Subcutaneous abdominal adipose tissue (tissue), 5 donors: ENCODE measurements at regions not wholly inside any gene's neighbourhood (a gene's known extent, or its start where the extent isn't known, plus 50 kb on each side); places are given as distances from the start of the nearest gene placed in this dataset.
"Not testable (repeated sequence)": the region's sequence is repeated elsewhere in the genome, so short reads cannot be mapped to it uniquely, and the experiment has no call there.

ENCODE experiments used
- H3K27ac ChIP-seq: one replicate; pipeline ENCODE4 v1.7.0; 2013; ENCODE audit warnings: low read depth, mild to moderate bottlenecking, inconsistent platforms, low read length, moderate library complexity
- H3K27me3 ChIP-seq, 5 donors: one replicate each; pipeline ENCODE4 v1.7.0; 2013; ENCODE audit warnings: low read length in 5 of 5, inconsistent platforms in 1 of 5; ENCODE audit not compliant: control insufficient read depth in 5 of 5, insufficient read depth in 4 of 5
- H3K36me3 ChIP-seq, 5 donors: one replicate each; pipeline ENCODE4 v1.7.0; 2013; ENCODE audit warnings: low read length in 5 of 5; ENCODE audit not compliant: control insufficient read depth in 5 of 5, insufficient read depth in 5 of 5
- H3K4me1 ChIP-seq, 5 donors: one replicate each; pipeline ENCODE4 v1.7.0; 2013; ENCODE audit warnings: low read length in 5 of 5, mild to moderate bottlenecking in 3 of 5, moderate library complexity in 1 of 5; ENCODE audit not compliant: control insufficient read depth in 5 of 5, insufficient read depth in 5 of 5
- H3K4me3 ChIP-seq, 5 donors: one replicate each; pipeline ENCODE4 v1.7.0; 2013; ENCODE audit warnings: low read length in 5 of 5, low read depth in 1 of 5
- H3K9ac ChIP-seq, 5 donors: one replicate each; pipeline ENCODE4 v1.7.0; 2013; ENCODE audit warnings: low read length in 5 of 5, mild to moderate bottlenecking in 4 of 5, moderate library complexity in 3 of 5
- H3K9me3 ChIP-seq, 5 donors: one replicate each; pipeline ENCODE4 v1.7.0; 2013; ENCODE audit warnings: low read length in 5 of 5; ENCODE audit not compliant: control insufficient read depth in 5 of 5
- donor health status: healthy.
- donor health status: healthy.
- donor health status: healthy.
- donor health status: healthy.
- donor health status: healthy.

GRCh38 chr18:8529609-8530008 lies 79.6 kb upstream of the RAB12 start:
- H3K4me3 ChIP-seq = no peak overlapping the region
- H3K27ac ChIP-seq = no peak overlapping the region
- H3K9me3 ChIP-seq = peaks cover 8 to 31% (median 21%) of the 10 kb centered on the region in 5 donors
- no peaks in the 10 kb centered on the region for H3K36me3 ChIP-seq
- H3K9ac ChIP-seq = no peak overlapping the region
- H3K27me3 ChIP-seq = no peaks in the 10 kb centered on the region
- no peaks in the 10 kb centered on the region for H3K4me1 ChIP-seq

- not testable (repeated sequence) for H3K9ac ChIP-seq, H3K27me3 ChIP-seq, H3K4me1 ChIP-seq, H3K27ac ChIP-seq, H3K36me3 ChIP-seq, H3K4me3 ChIP-seq
- peaks cover 8 to 31% (median 21%) of the 10 kb centered on the region in 5 donors for H3K9me3 ChIP-seq
Observed at GRCh38 chr18:8531084-8531483, 78.2 kb upstream of the RAB12 start.

GRCh38 chr18:8536231-8536630 lies 73.0 kb upstream of the RAB12 start:
- Histone ChIP-seq H3K9me3 (peaks cover 0 to 17% (median 10%) of the 10 kb centered on the region in 5 donors), H3K4me1 (no peaks in the 10 kb centered on the region), H3K36me3 (no peaks in the 10 kb centered on the region), H3K4me3 (no peak overlapping the region), H3K27ac (no peak overlapping the region), H3K9ac (no peak overlapping the region), H3K27me3 (no peaks in the 10 kb centered on the region)

GRCh38 chr18:8536922-8537321 lies 72.3 kb upstream of the RAB12 start:
- Histone ChIP-seq H3K4me3 (no peak overlapping the region), H3K27ac (no peak overlapping the region), H3K4me1 (no peaks in the 10 kb centered on the region), H3K36me3 (no peaks in the 10 kb centered on the region), H3K27me3 (no peaks in the 10 kb centered on the region), H3K9ac (no peak overlapping the region), H3K9me3 (peaks cover 0 to 10% (median 5%) of the 10 kb centered on the region in 5 donors)

GRCh38 chr18:8537400-8537799 lies 71.8 kb upstream of the RAB12 start:
- H3K27ac ChIP-seq = no peak overlapping the region
- H3K9ac ChIP-seq = no peak overlapping the region
- H3K4me3 ChIP-seq = no peak overlapping the region
- H3K27me3 ChIP-seq = no peaks in the 10 kb centered on the region
- H3K4me1 ChIP-seq = no peaks in the 10 kb centered on the region
- no peaks in the 10 kb centered on the region for H3K36me3 ChIP-seq
- peaks cover 0 to 7% (median 4%) of the 10 kb centered on the region in 5 donors for H3K9me3 ChIP-seq

- Histone ChIP-seq H3K9ac (no peak overlapping the region), H3K27me3 (no peaks in the 10 kb centered on the region), H3K27ac (no peak overlapping the region), H3K4me3 (no peak overlapping the region), H3K4me1 (no peaks in the 10 kb centered on the region), H3K36me3 (no peaks in the 10 kb centered on the region), H3K9me3 (no peaks in the 10 kb centered on the region)
Observed at GRCh38 chr18:8538935-8539334, 70.3 kb upstream of the RAB12 start.

GRCh38 chr18:8546677-8547076 lies 62.6 kb upstream of the RAB12 start:
- Histone ChIP-seq H3K9me3 (no peaks in the 10 kb centered on the region), H3K27ac (no peak overlapping the region), H3K4me3 (no peak overlapping the region), H3K36me3 (no peaks in the 10 kb centered on the region), H3K4me1 (no peaks in the 10 kb centered on the region), H3K27me3 (peaks cover 0 to 8% (median 4%) of the 10 kb centered on the region in 5 donors), H3K9ac (no peak overlapping the region)

GRCh38 chr18:8548186-8548585 lies 61.1 kb upstream of the RAB12 start:
- no peak overlapping the region for H3K9ac ChIP-seq
- peaks cover 0 to 8% (median 4%) of the 10 kb centered on the region in 5 donors for H3K27me3 ChIP-seq
- H3K36me3 ChIP-seq = no peaks in the 10 kb centered on the region
- H3K9me3 ChIP-seq = no peaks in the 10 kb centered on the region
- no peak overlapping the region for H3K4me3 ChIP-seq
- no peak overlapping the region for H3K27ac ChIP-seq
- H3K4me1 ChIP-seq = no peaks in the 10 kb centered on the region

GRCh38 chr18:8549254-8549757 lies 59.9 kb upstream of the RAB12 start:
- no peaks in the 10 kb centered on the region for H3K9me3 ChIP-seq

GRCh38 chr18:8552151-8552550 lies 57.1 kb upstream of the RAB12 start:
- Histone ChIP-seq H3K4me3 (no peak overlapping the region), H3K9me3 (no peaks in the 10 kb centered on the region), H3K9ac (no peak overlapping the region), H3K27me3 (peaks cover 0 to 5% (median 4%) of the 10 kb centered on the region in 5 donors), H3K36me3 (no peaks in the 10 kb centered on the region), H3K27ac (no peak overlapping the region), H3K4me1 (peaks cover 0 to 8% (median 3%) of the 10 kb centered on the region in 5 donors)

More at GRCh38 chr18:8549254-8549757, 59.9 kb upstream of the RAB12 start:
- Histone ChIP-seq H3K27ac (no peak overlapping the region), H3K36me3 (no peaks in the 10 kb centered on the region), H3K27me3 (peaks cover 0 to 8% (median 4%) of the 10 kb centered on the region in 5 donors), H3K4me1 (no peaks in the 10 kb centered on the region), H3K4me3 (no peak overlapping the region), H3K9ac (no peak overlapping the region)

GRCh38 chr18:8554354-8554753 lies 54.9 kb upstream of the RAB12 start:
- Histone ChIP-seq H3K9me3 (no peaks in the 10 kb centered on the region), H3K27me3 (no peaks in the 10 kb centered on the region), H3K36me3 (no peaks in the 10 kb centered on the region), H3K9ac (no peak overlapping the region), H3K27ac (no peak overlapping the region), H3K4me1 (peaks cover 0 to 9% (median 3%) of the 10 kb centered on the region in 5 donors), H3K4me3 (no peak overlapping the region)
